Progenitor cell of endocrine pancreas (in vitro differentiated cells): ENCODE measurements at regions not wholly inside any gene's neighbourhood (a gene's known extent, or its start where the extent isn't known, plus 50 kb on each side); places are given as distances from the start of the nearest gene placed in this dataset.

Experiments
- DNase-seq: peaks from one replicate; pipeline ENCODE4 v3.0.0; 2021; ENCODE audit warnings: low spot score; ENCODE audit not compliant: unreplicated experiment
- H3K27ac Mint-ChIP-seq: 2 replicates; pipeline ENCODE4 v1.8.0; 2021; ENCODE audit warnings: mild to moderate bottlenecking, moderate library complexity, mixed read lengths
- H3K27me3 Mint-ChIP-seq: 2 replicates; pipeline ENCODE4 v1.8.0; 2021; ENCODE audit warnings: mixed read lengths
- H3K36me3 Mint-ChIP-seq: 2 replicates; pipeline ENCODE4 v1.8.0; 2022; ENCODE audit warnings: mixed read lengths; ENCODE audit not compliant: insufficient read depth
- H3K4me1 Mint-ChIP-seq: 2 replicates; pipeline ENCODE4 v1.8.0; 2021; ENCODE audit warnings: low read depth, mixed read lengths
- H3K4me3 Mint-ChIP-seq: 2 replicates; pipeline ENCODE4 v1.8.0; 2021; ENCODE audit warnings: low read depth, mild to moderate bottlenecking, moderate library complexity, mixed read lengths
- H3K9me3 Mint-ChIP-seq: 2 replicates; pipeline ENCODE4 v1.8.0; 2021; ENCODE audit warnings: low read depth, mixed read lengths
- CTCF ChIP-seq: fragments of 200-600 bp; sonication (generic); IDR thresholded peaks from one replicate; pipeline ENCODE4 v1.5.0; 2021; ENCODE audit warnings: antibody characterized with exemption, mild to moderate bottlenecking; ENCODE audit not compliant: unreplicated experiment

GRCh38 chr10:64054392-64054791, 533.2 kb downstream of the REEP3 start:
- H3K27ac Mint-ChIP-seq = no peak overlapping the region
- no peak for TF ChIP-seq CTCF
- H3K4me1 Mint-ChIP-seq = no peaks in the 10 kb centered on the region
- no peak for DNase-seq
- no peak overlapping the region for H3K4me3 Mint-ChIP-seq
- no peaks in the 10 kb centered on the region for H3K36me3 Mint-ChIP-seq
- no peaks in the 10 kb centered on the region for H3K9me3 Mint-ChIP-seq
- no peaks in the 10 kb centered on the region for H3K27me3 Mint-ChIP-seq

GRCh38 chr10:64059884-64060283, 538.7 kb downstream of the REEP3 start:
- no peak overlapping the region for H3K27ac Mint-ChIP-seq
- H3K36me3 Mint-ChIP-seq = no peaks in the 10 kb centered on the region
- DNase-seq = no peak
- no peaks in the 10 kb centered on the region for H3K9me3 Mint-ChIP-seq
- H3K27me3 Mint-ChIP-seq = no peaks in the 10 kb centered on the region
- no peaks in the 10 kb centered on the region for H3K4me1 Mint-ChIP-seq
- TF ChIP-seq CTCF = no peak
- no peak overlapping the region for H3K4me3 Mint-ChIP-seq

- Mint-ChIP-seq H3K27ac (no peak overlapping the region), H3K27me3 (no peaks in the 10 kb centered on the region), H3K4me1 (no peaks in the 10 kb centered on the region), H3K36me3 (no peaks in the 10 kb centered on the region), H3K4me3 (no peak overlapping the region), H3K9me3 (no peaks in the 10 kb centered on the region)
- no peak for TF ChIP-seq CTCF
- DNase-seq = no peak
Measured at GRCh38 chr10:64060389-64060788, 539.2 kb downstream of the REEP3 start.

GRCh38 chr10:64062793-64063192, 541.6 kb downstream of the REEP3 start:
- H3K27me3 Mint-ChIP-seq = no peaks in the 10 kb centered on the region
- H3K36me3 Mint-ChIP-seq = no peaks in the 10 kb centered on the region
- no peak for TF ChIP-seq CTCF
- H3K4me1 Mint-ChIP-seq = no peaks in the 10 kb centered on the region
- H3K9me3 Mint-ChIP-seq = no peaks in the 10 kb centered on the region
- DNase-seq = no peak
- H3K27ac Mint-ChIP-seq = no peak overlapping the region
- no peak overlapping the region for H3K4me3 Mint-ChIP-seq

- H3K27me3 Mint-ChIP-seq = no peaks in the 10 kb centered on the region
- no peak for DNase-seq
- no peak overlapping the region for H3K4me3 Mint-ChIP-seq
- H3K27ac Mint-ChIP-seq = no peak overlapping the region
- no peaks in the 10 kb centered on the region for H3K36me3 Mint-ChIP-seq
- no peak for TF ChIP-seq CTCF
- H3K4me1 Mint-ChIP-seq = no peaks in the 10 kb centered on the region
- no peaks in the 10 kb centered on the region for H3K9me3 Mint-ChIP-seq
Measured at GRCh38 chr10:64067009-64067606, 545.9 kb downstream of the REEP3 start.
